Parathyroid adenoma (tissue), 2 donors: ENCODE measurements at regions not wholly inside any gene's neighbourhood (a gene's known extent, or its start where the extent isn't known, plus 50 kb on each side); places are given as distances from the start of the nearest gene placed in this dataset.

Experiments used
- H2AFZ ChIP-seq: fragments of 300-600 bp; sonication (generic); one replicate; pipeline ENCODE4 v1.7.0; 2017; ENCODE audit warnings: antibody characterized with exemption, mild to moderate bottlenecking
- H3K27ac ChIP-seq: fragments of 300-600 bp; sonication (generic); one replicate; pipeline ENCODE4 v1.7.0; 2017
- H3K27me3 ChIP-seq: fragments of 300-600 bp; sonication (generic); one replicate; pipeline ENCODE4 v1.7.0; 2017; ENCODE audit warnings: low read length; ENCODE audit not compliant: control insufficient read depth, insufficient read depth
- H3K36me3 ChIP-seq: fragments of 300-600 bp; sonication (generic); one replicate; pipeline ENCODE4 v1.7.0; 2017; ENCODE audit warnings: low read length; ENCODE audit not compliant: control insufficient read depth, insufficient read depth
- H3K4me1 ChIP-seq: fragments of 300-600 bp; sonication (generic); one replicate; pipeline ENCODE4 v1.7.0; 2017; ENCODE audit warnings: control low read depth
- H3K4me2 ChIP-seq: fragments of 300-600 bp; sonication (generic); one replicate; pipeline ENCODE4 v1.7.0; 2017; ENCODE audit warnings: low read length
- H3K4me3 ChIP-seq: fragments of 300-600 bp; sonication (generic); one replicate; pipeline ENCODE4 v1.7.0; 2017; ENCODE audit warnings: low read depth, low read length
- H3K79me2 ChIP-seq: fragments of 300-600 bp; sonication (generic); one replicate; pipeline ENCODE4 v1.7.0; 2017; ENCODE audit warnings: control low read depth
- H3K9ac ChIP-seq: fragments of 300-600 bp; sonication (generic); one replicate; pipeline ENCODE4 v1.7.0; 2017; ENCODE audit warnings: mild to moderate bottlenecking
- H3K9me3 ChIP-seq: fragments of 300-600 bp; sonication (generic); one replicate; pipeline ENCODE4 v1.7.0; 2017; ENCODE audit warnings: low read length; ENCODE audit not compliant: control insufficient read depth
- TF ChIP-seq, protein P1 (sequence below): fragments of 300-600 bp; sonication (generic); IDR thresholded peaks from one replicate; pipeline ENCODE4 v1.7.0; 2017; ENCODE audit warnings: antibody characterized with exemption, mild to moderate bottlenecking
- donor health status: primary hyperparathyroidism.

DNA sequence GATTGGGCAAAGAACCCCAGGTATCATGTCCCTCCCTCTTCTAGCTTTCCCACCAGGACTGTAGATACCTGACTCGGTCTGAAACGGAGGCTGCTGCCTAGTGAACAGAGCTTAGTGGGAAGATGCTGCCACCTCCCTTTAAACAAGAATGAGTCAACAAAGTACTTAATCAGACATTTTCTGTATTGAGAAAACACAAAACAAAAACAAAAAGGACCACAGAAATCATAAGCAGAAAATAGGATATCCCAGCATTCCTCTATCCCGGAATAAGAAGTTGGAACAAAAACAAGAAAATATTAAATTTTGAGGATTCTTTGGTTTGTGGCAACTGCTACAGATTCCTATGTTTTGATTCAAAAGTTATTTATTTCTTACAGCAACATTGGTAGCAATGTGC, 51.7 kb upstream of the COL8A1 start:
- H3K4me2 ChIP-seq = no peak overlapping the region
- H3K27me3 ChIP-seq = no peaks in the 10 kb centered on the region
- H3K79me2 ChIP-seq = no peaks in the 10 kb centered on the region
- no peak overlapping the region for H3K27ac ChIP-seq
- H3K36me3 ChIP-seq = no peaks in the 10 kb centered on the region
- H3K9me3 ChIP-seq = no peaks in the 10 kb centered on the region
- TF ChIP-seq, protein P1, sequence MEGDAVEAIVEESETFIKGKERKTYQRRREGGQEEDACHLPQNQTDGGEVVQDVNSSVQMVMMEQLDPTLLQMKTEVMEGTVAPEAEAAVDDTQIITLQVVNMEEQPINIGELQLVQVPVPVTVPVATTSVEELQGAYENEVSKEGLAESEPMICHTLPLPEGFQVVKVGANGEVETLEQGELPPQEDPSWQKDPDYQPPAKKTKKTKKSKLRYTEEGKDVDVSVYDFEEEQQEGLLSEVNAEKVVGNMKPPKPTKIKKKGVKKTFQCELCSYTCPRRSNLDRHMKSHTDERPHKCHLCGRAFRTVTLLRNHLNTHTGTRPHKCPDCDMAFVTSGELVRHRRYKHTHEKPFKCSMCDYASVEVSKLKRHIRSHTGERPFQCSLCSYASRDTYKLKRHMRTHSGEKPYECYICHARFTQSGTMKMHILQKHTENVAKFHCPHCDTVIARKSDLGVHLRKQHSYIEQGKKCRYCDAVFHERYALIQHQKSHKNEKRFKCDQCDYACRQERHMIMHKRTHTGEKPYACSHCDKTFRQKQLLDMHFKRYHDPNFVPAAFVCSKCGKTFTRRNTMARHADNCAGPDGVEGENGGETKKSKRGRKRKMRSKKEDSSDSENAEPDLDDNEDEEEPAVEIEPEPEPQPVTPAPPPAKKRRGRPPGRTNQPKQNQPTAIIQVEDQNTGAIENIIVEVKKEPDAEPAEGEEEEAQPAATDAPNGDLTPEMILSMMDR = no peak
- H3K4me1 ChIP-seq = no peaks in the 10 kb centered on the region
- no peak overlapping the region for H3K9ac ChIP-seq
- no peak overlapping the region for H2AFZ ChIP-seq
- no peak overlapping the region for H3K4me3 ChIP-seq

DNA sequence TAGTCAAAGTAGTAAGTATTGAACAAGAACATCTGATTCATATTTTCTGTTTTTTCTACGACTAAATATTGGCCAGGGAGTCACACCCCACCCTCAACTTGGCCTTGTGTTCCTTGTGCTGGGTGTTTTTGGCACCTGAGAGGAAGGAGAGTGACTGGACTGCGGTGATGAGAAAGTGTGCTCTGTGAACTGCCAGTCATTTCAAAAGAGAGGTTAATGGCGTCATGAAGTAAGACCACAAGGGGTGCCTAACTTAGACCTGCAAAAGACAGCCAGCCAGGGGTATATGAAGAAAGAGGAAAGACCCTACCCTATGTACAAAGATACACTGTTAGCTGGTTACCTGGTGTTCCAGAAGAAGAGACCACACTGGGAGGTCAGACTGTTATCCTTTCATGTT, 58.4 kb upstream of the COL8A1 start:
- Histone ChIP-seq H3K9me3 (no peaks in the 10 kb centered on the region), H2AFZ (no peak overlapping the region), H3K79me2 (no peaks in the 10 kb centered on the region), H3K4me2 (no peak overlapping the region), H3K9ac (no peak overlapping the region), H3K27ac (no peak overlapping the region), H3K27me3 (no peaks in the 10 kb centered on the region), H3K4me1 (no peaks in the 10 kb centered on the region), H3K36me3 (no peaks in the 10 kb centered on the region), H3K4me3 (no peak overlapping the region)
- TF ChIP-seq, protein P1 = no peak

DNA sequence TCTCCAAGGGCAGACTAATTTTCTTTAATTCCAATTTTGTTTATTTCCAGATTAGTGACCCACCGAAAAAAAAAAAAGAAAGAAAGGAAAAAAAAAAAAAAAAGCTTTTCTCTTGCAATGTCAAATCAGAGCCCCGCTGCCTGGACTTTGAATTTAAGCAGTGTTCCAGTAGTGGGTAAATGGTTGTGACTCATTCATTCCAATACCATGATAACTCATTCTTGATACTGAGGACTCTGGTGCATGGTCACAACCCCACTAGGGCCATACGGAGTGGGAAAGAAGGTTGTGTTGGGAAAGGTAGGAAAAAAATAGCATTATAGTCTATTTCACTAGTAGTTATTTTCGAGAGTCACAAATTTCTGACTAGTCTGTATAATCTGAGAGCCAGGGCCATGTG, 59.1 kb upstream of the COL8A1 start:
- H3K36me3 ChIP-seq = no peaks in the 10 kb centered on the region
- no peak overlapping the region for H3K9ac ChIP-seq
- H3K79me2 ChIP-seq = no peaks in the 10 kb centered on the region
- H3K4me3 ChIP-seq = no peak overlapping the region
- TF ChIP-seq, protein P1 = no peak
- no peaks in the 10 kb centered on the region for H3K4me1 ChIP-seq
- H3K27ac ChIP-seq = no peak overlapping the region
- H3K27me3 ChIP-seq = no peaks in the 10 kb centered on the region
- no peaks in the 10 kb centered on the region for H3K9me3 ChIP-seq
- H3K4me2 ChIP-seq = no peak overlapping the region
- H2AFZ ChIP-seq = no peak overlapping the region

DNA sequence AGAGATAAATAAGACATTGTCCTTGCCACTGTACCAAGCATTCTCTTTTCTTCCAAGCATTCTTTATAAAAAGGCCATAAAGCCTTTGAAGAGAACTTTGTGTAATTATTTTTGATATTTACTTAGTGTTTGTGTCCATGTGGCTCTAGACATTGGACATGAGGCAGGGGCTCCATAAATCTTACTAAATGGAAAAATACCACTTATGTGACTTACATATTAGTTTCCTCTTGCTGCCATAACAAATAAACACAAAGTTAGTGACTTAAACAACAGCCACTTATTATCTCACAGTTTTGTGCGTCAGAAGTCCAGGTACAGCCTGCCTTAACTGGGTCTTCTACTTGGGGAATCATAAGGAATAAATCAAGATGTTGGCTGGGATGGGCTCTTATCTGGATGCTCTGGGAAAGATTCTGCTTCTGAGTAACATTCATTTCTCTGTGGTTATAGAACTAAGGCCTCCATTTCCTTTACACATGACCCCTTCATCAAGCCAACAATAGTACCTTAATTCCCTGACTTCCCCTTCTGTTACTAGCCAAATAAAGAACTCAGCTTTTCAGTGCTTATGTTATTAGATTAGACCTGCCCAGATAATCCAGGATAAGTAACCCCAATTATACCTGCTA, 59.9 kb upstream of the COL8A1 start:
- H3K27ac ChIP-seq = no peak overlapping the region
- H3K4me1 ChIP-seq = no peaks in the 10 kb centered on the region
- no peaks in the 10 kb centered on the region for H3K27me3 ChIP-seq
- no peak overlapping the region for H3K4me3 ChIP-seq
- H3K79me2 ChIP-seq = no peaks in the 10 kb centered on the region
- no peak overlapping the region for H2AFZ ChIP-seq
- no peaks in the 10 kb centered on the region for H3K9me3 ChIP-seq
- H3K36me3 ChIP-seq = no peaks in the 10 kb centered on the region
- TF ChIP-seq, protein P1 = no peak
- no peak overlapping the region for H3K4me2 ChIP-seq
- H3K9ac ChIP-seq = no peak overlapping the region

DNA sequence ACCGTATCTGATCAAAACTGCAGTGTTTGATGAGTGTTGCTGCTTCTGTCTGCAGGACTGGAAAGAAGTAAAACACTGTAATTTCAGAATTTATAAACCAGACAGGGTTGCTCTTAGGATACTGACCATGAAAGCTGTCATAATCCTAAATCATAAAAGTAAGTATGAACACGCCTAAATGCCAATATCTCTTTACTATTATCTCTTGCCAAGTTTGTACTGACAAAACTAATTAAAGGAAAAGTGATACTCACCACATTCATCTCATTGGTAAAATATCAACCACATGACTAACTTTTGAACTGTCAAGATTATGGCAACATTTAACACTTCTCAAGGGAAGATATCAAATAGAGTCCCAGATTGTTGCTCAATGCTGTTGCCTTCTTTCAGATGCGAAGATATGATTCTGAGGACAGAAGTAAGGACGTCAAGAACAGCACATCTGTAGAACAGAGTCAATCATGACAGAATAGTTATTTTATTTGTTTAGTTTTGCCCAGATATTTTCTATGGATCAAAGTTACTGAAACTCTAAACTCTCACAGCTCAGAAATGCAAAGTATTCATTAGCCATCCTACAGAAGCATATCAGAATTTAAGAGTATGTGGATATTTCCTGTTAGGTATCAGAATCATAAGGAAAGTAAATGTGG, 61.4 kb upstream of the COL8A1 start:
- Histone ChIP-seq H3K79me2 (no peaks in the 10 kb centered on the region), H3K9me3 (no peaks in the 10 kb centered on the region), H3K4me3 (no peak overlapping the region), H3K9ac (no peak overlapping the region), H3K36me3 (no peaks in the 10 kb centered on the region), H2AFZ (no peak overlapping the region), H3K27ac (no peak overlapping the region), H3K4me2 (no peak overlapping the region), H3K4me1 (no peaks in the 10 kb centered on the region), H3K27me3 (no peaks in the 10 kb centered on the region)
- TF ChIP-seq, protein P1 = no peak
